ENCODE measurements at regions not wholly inside any gene's neighbourhood (a gene's known extent, or its start where the extent isn't known, plus 50 kb on each side); places are given as distances from the start of the nearest gene placed in this dataset.

GRCh38 chr3:181578743-181579142 is 133.0 kb upstream of the SOX2 start:
- TF ChIP-seq ZNF274 (IDR thresholded peaks at IDR 0.05; ENCODE audit: low read depth, low read length) (no peak), YY1 (IDR thresholded peaks at IDR 0.05; ENCODE audit: insufficient read depth, insufficient read length) (no peak), SUZ12 (IDR thresholded peaks at IDR 0.05; ENCODE audit: extremely low read depth, insufficient read depth, insufficient read length) (no peak)

Measured in NT2/D1 (cell line).